IPS-18a (cell line): ENCODE measurements at regions not wholly inside any gene's neighbourhood (a gene's known extent, or its start where the extent isn't known, plus 50 kb on each side); places are given as distances from the start of the nearest gene placed in this dataset.
"Not testable (repeated sequence)": the region's sequence is repeated elsewhere in the genome, so short reads cannot be mapped to it uniquely, and the experiment has no call there.

Experiments
- H3K27ac ChIP-seq: one replicate; pipeline ENCODE4 v1.5.1; 2013; ENCODE audit warnings: low read length
- H3K27me3 ChIP-seq: one replicate; pipeline ENCODE4 v1.6.1; 2013; ENCODE audit warnings: mild to moderate bottlenecking, low read length; ENCODE audit not compliant: control insufficient read depth, insufficient read depth
- H3K36me3 ChIP-seq: one replicate; pipeline ENCODE4 v1.6.1; 2013; ENCODE audit warnings: low read depth, low read length; ENCODE audit not compliant: control insufficient read depth
- H3K4me1 ChIP-seq: one replicate; pipeline ENCODE4 v1.6.1; 2013; ENCODE audit warnings: low read depth, low read length; ENCODE audit not compliant: control insufficient read depth
- H3K4me3 ChIP-seq: one replicate; pipeline ENCODE4 v1.5.1; 2013; ENCODE audit warnings: low read length
- H3K9ac ChIP-seq: one replicate; pipeline ENCODE4 v1.6.1; 2013; ENCODE audit warnings: mild to moderate bottlenecking, low read length, moderate library complexity
- H3K9me3 ChIP-seq: one replicate; pipeline ENCODE4 v1.6.1; 2013; ENCODE audit warnings: low read depth, low read length; ENCODE audit not compliant: control insufficient read depth

- not testable (repeated sequence) for H3K9ac ChIP-seq, H3K36me3 ChIP-seq, H3K4me1 ChIP-seq, H3K27ac ChIP-seq, H3K4me3 ChIP-seq, H3K27me3 ChIP-seq, H3K9me3 ChIP-seq
These were observed 133.2 kb downstream of the ZNF737 start for GRCh38 chr19:20432266-20432842.

GRCh38 chr19:20431826-20432225, 133.8 kb downstream of the ZNF737 start:
- H3K9me3 ChIP-seq = no peaks in the 10 kb centered on the region
- H3K4me3 ChIP-seq = no peak overlapping the region
- H3K4me1 ChIP-seq = no peaks in the 10 kb centered on the region

GRCh38 chr19:20423381-20424197, 142.0 kb downstream of the ZNF737 start:
- Histone ChIP-seq H3K4me3 (no peak overlapping the region), H3K27me3 (no peaks in the 10 kb centered on the region), H3K9ac (no peak overlapping the region), H3K36me3 (no peaks in the 10 kb centered on the region), H3K4me1 (no peaks in the 10 kb centered on the region), H3K27ac (no peak overlapping the region), H3K9me3 (no peaks in the 10 kb centered on the region)

More at GRCh38 chr19:20431826-20432225, 133.8 kb downstream of the ZNF737 start:
- H3K9ac ChIP-seq = no peak overlapping the region
- H3K27me3 ChIP-seq = no peaks in the 10 kb centered on the region
- H3K36me3 ChIP-seq = no peaks in the 10 kb centered on the region
- H3K27ac ChIP-seq = no peak overlapping the region

GRCh38 chr19:20422216-20423205, 143.1 kb downstream of the ZNF737 start:
- Histone ChIP-seq H3K4me1 (no peaks in the 10 kb centered on the region), H3K36me3 (no peaks in the 10 kb centered on the region), H3K9ac (no peak overlapping the region), H3K4me3 (no peak overlapping the region), H3K27ac (no peak overlapping the region), H3K27me3 (no peaks in the 10 kb centered on the region), H3K9me3 (no peaks in the 10 kb centered on the region)

- no peaks in the 10 kb centered on the region for H3K4me1 ChIP-seq
- H3K27me3 ChIP-seq = no peaks in the 10 kb centered on the region
- no peaks in the 10 kb centered on the region for H3K36me3 ChIP-seq
- H3K27ac ChIP-seq = no peak overlapping the region
- H3K9ac ChIP-seq = no peak overlapping the region
- H3K9me3 ChIP-seq = no peaks in the 10 kb centered on the region
- no peak overlapping the region for H3K4me3 ChIP-seq
These were observed 148.9 kb downstream of the ZNF737 start for GRCh38 chr19:20416661-20417060.

GRCh38 chr19:20414120-20414519, 151.5 kb downstream of the ZNF737 start:
- Histone ChIP-seq H3K4me3 (no peak overlapping the region), H3K9me3 (no peaks in the 10 kb centered on the region), H3K27me3 (no peaks in the 10 kb centered on the region), H3K9ac (no peak overlapping the region), H3K27ac (no peak overlapping the region), H3K36me3 (no peaks in the 10 kb centered on the region), H3K4me1 (no peaks in the 10 kb centered on the region)

GRCh38 chr19:20413705-20414104, 151.9 kb downstream of the ZNF737 start:
- peaks cover 1% of the 10 kb centered on the region for H3K9me3 ChIP-seq
- H3K36me3 ChIP-seq = no peaks in the 10 kb centered on the region
- no peak overlapping the region for H3K9ac ChIP-seq
- H3K4me3 ChIP-seq = no peak overlapping the region
- H3K4me1 ChIP-seq = no peaks in the 10 kb centered on the region
- H3K27ac ChIP-seq = no peak overlapping the region
- no peaks in the 10 kb centered on the region for H3K27me3 ChIP-seq

GRCh38 chr19:20412846-20413245, 152.7 kb downstream of the ZNF737 start:
- peaks cover 6% of the 10 kb centered on the region for H3K9me3 ChIP-seq
- no peaks in the 10 kb centered on the region for H3K27me3 ChIP-seq
- H3K27ac ChIP-seq = no peak overlapping the region
- H3K4me3 ChIP-seq = no peak overlapping the region
- no peaks in the 10 kb centered on the region for H3K36me3 ChIP-seq
- H3K4me1 ChIP-seq = no peaks in the 10 kb centered on the region
- no peak overlapping the region for H3K9ac ChIP-seq

- H3K27me3 ChIP-seq = no peaks in the 10 kb centered on the region
- no peaks in the 10 kb centered on the region for H3K36me3 ChIP-seq
- no peak overlapping the region for H3K27ac ChIP-seq
- H3K4me3 ChIP-seq = no peak overlapping the region
- H3K9ac ChIP-seq = no peak overlapping the region
- H3K4me1 ChIP-seq = no peaks in the 10 kb centered on the region
- peaks cover 51% of the 10 kb centered on the region for H3K9me3 ChIP-seq
These were observed 168.3 kb downstream of the ZNF737 start for GRCh38 chr19:20397292-20397691.

- Histone ChIP-seq H3K9me3 (peaks cover 32% of the 10 kb centered on the region), H3K9ac (no peak overlapping the region), H3K27ac (no peak overlapping the region), H3K36me3 (no peaks in the 10 kb centered on the region), H3K27me3 (no peaks in the 10 kb centered on the region), H3K4me1 (no peaks in the 10 kb centered on the region), H3K4me3 (no peak overlapping the region)
These were observed 176.8 kb downstream of the ZNF737 start for GRCh38 chr19:20388706-20389225.

- Histone ChIP-seq H3K4me1 (no peaks in the 10 kb centered on the region), H3K4me3 (no peak overlapping the region)
These were observed 180.5 kb downstream of the ZNF737 start for GRCh38 chr19:20385061-20385460.

More at GRCh38 chr19:20385061-20385460, 180.5 kb downstream of the ZNF737 start:
- Histone ChIP-seq H3K9me3 (peaks cover 18% of the 10 kb centered on the region), H3K9ac (no peak overlapping the region), H3K36me3 (no peaks in the 10 kb centered on the region), H3K27me3 (no peaks in the 10 kb centered on the region), H3K27ac (no peak overlapping the region)
